ENCODE measurements at regions not wholly inside any gene's neighbourhood (a gene's known extent, or its start where the extent isn't known, plus 50 kb on each side); places are given as distances from the start of the nearest gene placed in this dataset.

GRCh38 chr7:12941512-12941911 is 254.1 kb downstream of the ARL4A start:
- no peak for DNase-seq (ENCODE audit: low read depth)

DNA sequence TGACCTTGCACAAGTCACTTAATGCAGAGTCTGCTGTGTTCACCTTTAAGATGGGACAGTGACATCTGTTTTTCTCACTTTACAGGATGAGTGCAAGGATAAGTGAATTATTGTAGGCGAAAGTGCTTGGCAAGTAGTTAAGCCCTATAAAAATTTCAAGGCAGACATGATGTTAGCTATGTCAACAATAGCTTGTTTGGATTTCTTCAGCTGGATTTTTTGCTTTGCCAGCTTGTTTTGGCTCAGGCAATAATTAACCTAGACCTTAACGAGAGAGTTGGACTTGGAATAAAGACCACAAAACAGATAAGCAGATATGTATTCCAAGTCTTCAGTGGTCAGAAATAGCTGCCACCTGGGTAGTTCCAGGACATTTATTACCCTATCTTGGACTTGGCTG is 255.2 kb downstream of the ARL4A start:
- no peak for DNase-seq (ENCODE audit: low read depth)

DNA sequence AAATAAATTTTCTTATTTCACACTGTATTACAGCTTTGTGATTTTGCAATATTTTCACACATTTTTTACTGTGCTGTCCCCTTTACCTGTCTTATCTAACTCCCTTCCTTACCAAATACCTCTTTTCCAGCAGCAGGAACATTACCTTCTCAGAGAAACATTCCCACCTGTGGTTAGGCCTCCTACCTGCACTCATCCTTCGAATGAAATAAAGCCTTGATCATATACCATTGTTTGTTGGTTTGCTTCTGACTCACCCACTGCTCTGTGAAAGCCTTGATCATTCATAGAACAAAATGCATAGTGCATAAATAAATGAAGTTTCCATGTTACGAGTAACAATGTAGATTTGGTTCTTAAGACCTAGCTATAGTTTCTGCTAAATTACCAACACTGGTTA is 256.3 kb downstream of the ARL4A start:
- DNase-seq (ENCODE audit: low read depth): no peak

- no peak for DNase-seq (ENCODE audit: low read depth)
Measured at GRCh38 chr7:12945901-12946300, 258.5 kb downstream of the ARL4A start.

GRCh38 chr7:12947465-12947864 is 260.0 kb downstream of the ARL4A start:
- no peak for DNase-seq (ENCODE audit: low read depth)

DNA sequence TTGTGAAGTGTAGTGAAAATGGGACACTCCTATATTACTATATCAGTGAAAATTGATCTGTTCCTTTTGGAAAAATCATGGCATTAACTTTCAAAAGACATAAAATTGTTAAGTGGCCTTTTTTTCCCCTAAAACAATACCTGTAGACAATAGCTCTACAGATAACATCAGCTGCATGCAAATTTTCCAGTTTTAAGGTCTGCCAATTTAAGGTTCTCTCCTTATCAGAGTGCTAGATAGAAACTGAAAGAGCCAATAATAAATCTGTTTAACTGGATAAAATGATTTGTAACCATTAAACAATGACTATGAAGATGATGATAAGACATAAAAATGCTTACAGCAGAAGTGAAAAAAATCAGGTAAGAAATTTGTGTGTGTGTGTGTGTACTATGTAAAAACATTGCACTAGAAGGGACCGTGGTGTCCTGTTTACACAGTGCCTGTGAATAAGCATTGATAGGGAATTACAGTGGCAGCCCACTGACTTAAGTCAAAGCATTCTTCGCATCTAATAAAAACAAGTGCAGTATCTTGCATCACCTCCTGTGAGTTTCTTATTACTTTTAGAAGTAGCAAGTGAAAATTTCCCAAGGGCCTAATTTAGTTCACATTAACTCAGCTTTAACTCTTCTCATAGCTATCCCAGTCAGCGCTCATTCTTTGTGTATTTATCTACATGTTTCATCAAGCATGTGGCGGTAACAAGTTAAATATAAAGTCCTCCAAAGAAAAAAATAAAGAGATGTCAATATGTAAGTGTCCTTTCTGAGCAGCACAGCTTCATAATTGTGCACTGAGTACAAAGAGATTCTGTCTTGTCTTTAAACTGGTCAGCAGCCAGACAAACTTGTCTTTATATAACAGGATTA is 261.9 kb downstream of the ARL4A start:
- no peak for DNase-seq (ENCODE audit: low read depth)

DNA sequence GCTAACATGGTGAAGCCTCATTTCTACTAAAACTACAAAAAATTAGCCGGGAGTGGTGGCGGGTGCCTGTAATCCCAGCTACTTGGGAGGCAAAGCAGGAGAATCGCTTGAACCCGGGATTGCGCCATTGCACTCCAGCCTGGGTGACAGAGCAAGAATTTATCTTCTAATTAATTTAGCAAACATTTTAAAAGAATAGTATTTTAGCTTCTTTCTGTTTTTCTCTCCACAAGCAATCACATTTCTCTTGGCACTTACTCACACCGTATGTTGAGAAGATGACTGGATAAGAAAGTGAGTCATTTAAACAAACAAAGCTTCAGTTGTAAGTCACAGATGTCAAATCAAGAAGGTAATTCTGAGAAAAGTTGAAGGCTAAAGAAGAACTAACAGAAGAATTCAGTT is 264.0 kb downstream of the ARL4A start:
- peak; percentile 65 for DNase-seq (ENCODE audit: low read depth)

DNA sequence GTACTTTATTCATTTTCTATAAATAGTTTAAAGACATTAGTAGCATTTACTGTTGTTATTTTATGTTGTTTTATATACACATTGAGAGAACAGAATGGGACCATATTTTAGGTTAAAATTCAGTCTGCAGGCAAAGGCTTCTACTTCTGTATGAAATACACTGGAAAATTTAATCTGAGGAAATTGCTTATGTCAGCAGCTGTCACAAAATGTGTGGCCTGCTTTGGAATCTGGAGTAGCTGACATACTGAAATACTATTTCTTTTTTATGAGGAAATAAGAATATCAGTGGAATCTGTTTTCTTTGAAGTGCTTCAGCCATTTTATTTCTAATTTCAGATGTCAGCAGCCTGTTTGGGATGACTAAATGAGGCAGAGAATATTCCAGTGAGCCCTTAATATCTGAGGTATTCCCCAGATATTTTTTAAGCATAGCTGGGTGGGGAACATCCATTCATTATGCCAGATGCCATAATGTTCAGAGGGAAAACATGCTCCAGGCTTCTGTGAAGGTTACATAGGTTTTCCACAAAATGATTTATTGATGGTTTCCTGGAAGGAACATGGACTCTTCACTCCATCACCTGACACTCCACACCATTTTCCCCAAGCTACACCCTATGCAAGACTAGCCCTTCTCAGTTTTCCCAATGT is 267.1 kb downstream of the ARL4A start:
- no peak for DNase-seq (ENCODE audit: low read depth)

- no peak for DNase-seq (ENCODE audit: low read depth)
Measured at GRCh38 chr7:12957487-12957886, 270.1 kb downstream of the ARL4A start.

DNA sequence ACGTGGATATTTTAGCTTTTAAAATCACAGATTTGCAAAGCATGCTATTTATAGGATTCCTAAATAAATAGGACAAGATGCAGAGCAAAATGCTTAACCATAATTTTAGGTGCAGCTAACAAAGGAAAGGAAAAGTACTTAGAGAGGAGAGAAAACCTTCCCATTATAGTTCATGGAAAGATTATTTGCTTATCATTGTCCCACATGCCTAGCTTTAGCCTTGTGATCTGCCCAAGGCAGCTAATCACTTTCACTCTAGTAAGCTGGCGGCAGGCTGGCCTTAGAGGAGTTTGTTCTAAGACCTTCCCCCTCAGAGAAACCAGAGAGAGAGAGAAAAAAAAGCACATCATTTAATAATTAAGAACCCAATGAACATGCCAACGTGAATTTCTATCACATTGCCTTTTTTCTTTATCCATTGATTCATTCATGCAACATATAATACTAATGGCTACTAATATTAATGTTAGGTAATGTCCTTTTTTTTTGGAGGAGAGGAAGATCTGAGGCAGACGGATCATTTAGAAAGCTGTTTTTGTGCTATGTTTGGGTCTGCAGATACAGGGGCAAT is 274.6 kb downstream of the ARL4A start:
- DNase-seq (ENCODE audit: low read depth): no peak

DNA sequence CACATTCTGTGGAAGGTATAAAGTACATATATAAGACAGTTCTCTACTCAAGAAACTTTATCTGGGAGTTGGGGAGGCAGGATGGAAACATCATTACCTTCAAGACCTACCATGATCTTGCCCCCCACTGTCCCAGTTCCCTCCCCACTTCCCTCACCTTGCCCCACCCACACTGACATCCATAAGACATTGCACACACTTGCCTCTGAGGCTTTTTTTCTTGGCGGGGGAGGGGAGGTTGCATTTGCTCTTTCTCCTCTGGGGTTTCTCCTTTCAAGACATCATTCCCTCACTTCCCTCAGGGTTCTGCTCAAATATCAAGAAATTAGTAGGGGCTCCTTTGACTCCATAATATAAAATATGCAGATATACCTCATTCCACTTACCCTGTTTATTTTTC is 276.0 kb downstream of the ARL4A start:
- no peak for DNase-seq (ENCODE audit: low read depth)

- DNase-seq (ENCODE audit: low read depth): no peak
Measured at GRCh38 chr7:12964836-12965235, 277.4 kb downstream of the ARL4A start.

GRCh38 chr7:12965767-12966166 is 278.3 kb downstream of the ARL4A start:
- DNase-seq (ENCODE audit: low read depth): no peak

DNA sequence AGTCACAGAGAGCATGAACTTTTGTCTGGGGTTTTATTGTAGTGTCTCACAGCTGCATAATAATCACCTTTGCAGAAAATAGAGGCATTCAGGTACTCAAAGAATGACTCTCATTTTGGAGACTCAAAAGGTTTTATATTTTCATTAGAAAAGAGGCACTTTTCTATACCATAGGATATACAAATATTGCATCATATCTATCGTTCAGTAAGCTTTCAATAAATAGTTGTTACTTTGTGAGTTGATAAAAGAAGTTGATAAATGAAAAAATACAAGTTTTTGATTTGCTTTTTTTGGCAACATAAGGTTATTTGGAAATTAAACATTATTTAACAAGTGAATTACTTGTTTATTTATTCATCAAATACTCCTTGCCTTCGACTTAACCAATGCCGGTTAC is 279.9 kb downstream of the ARL4A start:
- DNase-seq (ENCODE audit: low read depth): no peak

- no peak for DNase-seq (ENCODE audit: low read depth)
Measured at GRCh38 chr7:12968836-12969422, 281.5 kb downstream of the ARL4A start.

- DNase-seq (ENCODE audit: low read depth): no peak
Measured at GRCh38 chr7:12970626-12971025, 283.2 kb downstream of the ARL4A start.

DNA sequence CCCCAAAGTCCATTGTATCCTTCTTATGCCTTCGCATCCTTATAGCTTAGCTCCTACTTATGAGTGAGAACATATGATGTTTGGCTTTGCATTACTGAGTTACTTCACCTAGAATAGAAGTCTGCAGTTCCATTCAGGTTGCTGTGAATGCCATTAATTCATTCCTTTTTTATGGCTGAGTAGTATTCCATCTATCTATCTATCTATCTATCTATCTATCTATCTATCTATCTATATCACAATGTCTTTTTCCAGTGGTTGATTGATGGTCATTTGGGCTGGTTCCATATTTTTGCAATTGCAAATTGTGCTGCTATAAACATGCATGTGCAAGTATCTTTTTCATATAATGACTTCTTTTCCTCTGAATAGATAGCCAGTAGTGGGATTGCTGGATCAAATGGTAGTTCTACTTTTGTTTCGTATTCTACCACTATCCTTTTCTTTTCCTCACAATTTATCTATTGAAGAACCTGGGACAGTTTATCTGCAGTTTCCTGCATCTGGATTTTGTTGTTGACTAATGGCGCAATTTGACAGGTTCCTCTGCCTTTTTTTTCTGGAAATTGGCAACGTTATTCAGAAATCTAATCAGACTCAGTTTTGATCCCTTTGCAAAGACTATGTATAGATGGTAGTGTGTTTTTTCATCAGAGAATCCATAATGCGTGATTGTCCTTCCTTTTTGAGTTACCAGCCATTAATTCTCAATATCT is 287.2 kb downstream of the ARL4A start:
- DNase-seq (ENCODE audit: low read depth): no peak

- no peak for DNase-seq (ENCODE audit: low read depth)
Measured at GRCh38 chr7:12975412-12975811, 288.0 kb downstream of the ARL4A start.

- no peak for DNase-seq (ENCODE audit: low read depth)
Measured at GRCh38 chr7:12979181-12979580, 291.7 kb downstream of the ARL4A start.

GRCh38 chr7:12982178-12982577 is 294.7 kb downstream of the ARL4A start:
- DNase-seq (ENCODE audit: low read depth): no peak

DNA sequence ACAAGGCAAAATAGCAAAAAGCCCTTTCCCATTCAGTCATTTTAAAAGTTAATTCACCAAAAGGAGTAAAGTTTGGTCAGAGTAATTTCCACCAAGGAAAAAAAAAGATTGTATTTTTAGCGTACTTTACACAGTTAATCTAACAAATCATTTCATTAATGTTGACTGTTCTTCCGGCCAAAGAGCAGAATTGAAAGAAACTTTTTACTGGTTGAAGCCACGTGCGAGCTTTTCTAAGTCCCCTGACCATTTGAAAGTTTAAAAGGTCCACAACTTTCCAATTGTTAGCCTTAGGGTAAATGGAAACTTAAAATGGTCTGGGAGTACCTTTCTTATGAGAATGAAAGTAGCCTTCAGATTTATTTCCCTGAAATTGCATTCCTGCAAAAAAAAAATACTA is 296.7 kb downstream of the ARL4A start:
- no peak for DNase-seq (ENCODE audit: low read depth)

DNA sequence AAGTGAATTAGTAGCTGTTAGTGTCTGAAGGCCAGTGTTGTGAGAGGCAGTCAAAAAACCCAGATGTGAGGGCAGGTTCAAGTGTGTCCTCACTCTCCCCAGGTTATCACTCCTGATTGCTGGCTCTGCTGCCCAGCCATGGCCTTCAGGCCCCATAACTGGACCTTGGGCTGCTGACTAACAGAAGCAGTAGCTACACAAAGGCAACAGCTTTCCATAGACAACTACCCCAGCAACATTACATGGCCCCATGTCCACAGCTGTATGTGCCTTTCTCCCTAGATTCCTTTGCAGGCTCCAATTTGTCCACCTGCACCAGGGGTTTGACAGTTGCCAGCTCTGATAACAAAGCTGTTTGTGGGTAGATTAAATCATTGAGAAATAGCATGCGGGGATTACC is 297.8 kb downstream of the ARL4A start:
- DNase-seq (ENCODE audit: low read depth): no peak

Measured in non-pigmented ciliary epithelial cell (primary cell).